HCT116 (cell line): ENCODE measurements at regions not wholly inside any gene's neighbourhood (a gene's known extent, or its start where the extent isn't known, plus 50 kb on each side); places are given as distances from the start of the nearest gene placed in this dataset.

Experiments
- ATAC-seq: fragments of 200-7000 bp; cut with Tn5 transposase; 2 replicates; pipeline ENCODE4 v1.9.1; 2020; ENCODE audit warnings: mild to moderate bottlenecking, moderate library complexity
- BruUV-seq: library from RNA; stranded (reverse); fragments of 400-500 nt; replicated peaks from 2 replicates; lab custom pipeline; 2021; lab: Mats Ljungman, UMichigan
- CTCF ChIA-PET: fragments of 300-600 bp; sonication (Branson Sonifier 250); formaldehyde crosslinking; loops from one replicate; lab custom pipeline; 2021; ENCODE audit warnings: antibody characterized with exemption; lab: Charles Lee
- POLR2A ChIA-PET: fragments of 300-600, 350-600 bp; sonication (Branson Sonifier 250); formaldehyde crosslinking; loops from one replicate; lab custom pipeline; 2021; ENCODE audit warnings: antibody characterized with exemption; lab: Charles Lee
- RAD21 ChIA-PET, 2 experiments: fragments of 300-600 bp; sonication (Branson Sonifier 250); formaldehyde crosslinking; loops; one replicate each; lab custom pipeline; 2023; ENCODE audit warnings: low total read pairs in 2 of 2; ENCODE audit not compliant: uncharacterized antibody in 2 of 2, unreplicated experiment in 2 of 2, low non-redundant PET in 1 of 2; lab: Charles Lee
- DNase-seq: peaks from one replicate; pipeline ENCODE4 v3.0.0-alpha.2; 2010; ENCODE audit warnings: low read depth, low spot score
- H2AFZ ChIP-seq: fragments of 200-600 bp; shearing (Covaris generic), sonication (generic); 2 replicates; pipeline ENCODE4 v1.6.1; 2017; ENCODE audit warnings: low read depth, mixed run types, mixed read lengths, antibody characterized with exemption, low read length; ENCODE audit not compliant: poor library complexity, severe bottlenecking
- H3K27ac ChIP-seq: 2 replicates; pipeline ENCODE4 v1.5.1; 2012; ENCODE audit warnings: low read depth, low read length
- H3K27me3 ChIP-seq: fragments of 200-600 bp; sonication (generic); 2 replicates; pipeline ENCODE4 v1.6.1; 2016; ENCODE audit warnings: mixed run types, low read length, mixed read lengths; ENCODE audit not compliant: insufficient read depth
- H3K36me3 ChIP-seq, 2 experiments: fragments of 200-500 bp in 1 of 2; fragments of 200-600 bp in 1 of 2; sonication (Bioruptor generic) in 1 of 2; sonication (generic) in 1 of 2; 2 replicates each; pipeline versions ENCODE4 v1.5.1 to v1.6.1; 2014 to 2016; ENCODE audit warnings: low read length in 2 of 2, inconsistent platforms in 1 of 2, mixed read lengths in 1 of 2, mixed run types in 1 of 2; ENCODE audit not compliant: insufficient read depth in 2 of 2, control insufficient read depth in 1 of 2
- H3K4me1 ChIP-seq, 2 experiments: fragments of 200-600 bp in 1 of 2; sonication (generic) in 1 of 2; 2 replicates each; pipeline versions ENCODE4 v1.5.1 to v1.6.1; 2012 to 2017; ENCODE audit warnings: low read length in 2 of 2, inconsistent platforms in 1 of 2, mild to moderate bottlenecking in 1 of 2, mixed read lengths in 1 of 2, mixed run types in 1 of 2, moderate library complexity in 1 of 2; ENCODE audit not compliant: insufficient read depth in 2 of 2, control insufficient read depth in 1 of 2
- H3K4me2 ChIP-seq: fragments of 200-600 bp; sonication (generic); 2 replicates; pipeline ENCODE4 v1.6.1; 2017; ENCODE audit warnings: mixed run types, low read length, mixed read lengths
- H3K4me3 ChIP-seq, 2 experiments: fragments of 200-600 bp in 1 of 2; sonication (generic) in 1 of 2; replicated peaks in 1 of 2; 2 replicates each; pipeline ENCODE4 v1.5.1; 2011 to 2016; ENCODE audit warnings: low read length in 2 of 2, control low read depth in 1 of 2, low read depth in 1 of 2, mild to moderate bottlenecking in 1 of 2, mixed read lengths in 1 of 2, mixed run types in 1 of 2
- H3K79me2 ChIP-seq: fragments of 200-600 bp; sonication (generic); 2 replicates; pipeline ENCODE4 v1.6.1; 2017; ENCODE audit warnings: mild to moderate bottlenecking, mixed run types, low read length, moderate library complexity, mixed read lengths; ENCODE audit not compliant: insufficient read depth
- H3K9ac ChIP-seq: fragments of 200-600 bp; sonication (generic); 2 replicates; pipeline ENCODE4 v1.6.1; 2016; ENCODE audit warnings: low read length, mixed read lengths
- H3K9me2 ChIP-seq: fragments of 200-600 bp; sonication (generic), shearing (Covaris generic); 2 replicates; pipeline ENCODE4 v1.6.1; 2017; ENCODE audit warnings: mixed run types, mild to moderate bottlenecking, moderate library complexity; ENCODE audit not compliant: insufficient read depth
- H3K9me3 ChIP-seq, 2 experiments: fragments of 200-500 bp in 1 of 2; fragments of 200-600 bp in 1 of 2; sonication (Bioruptor generic) in 1 of 2; sonication (generic) in 1 of 2; 2 replicates each; pipeline ENCODE4 v1.6.1; 2014 to 2017; ENCODE audit warnings: low read length in 2 of 2, mixed read lengths in 2 of 2, inconsistent platforms in 1 of 2, low read depth in 1 of 2, mild to moderate bottlenecking in 1 of 2, mixed run types in 1 of 2, moderate library complexity in 1 of 2; ENCODE audit not compliant: control insufficient read depth in 1 of 2, insufficient read depth in 1 of 2
- H4K20me1 ChIP-seq: fragments of 200-600 bp; sonication (generic), shearing (Covaris generic); 2 replicates; pipeline ENCODE4 v1.6.1; 2017; ENCODE audit warnings: mixed run types, mild to moderate bottlenecking, moderate library complexity; ENCODE audit not compliant: insufficient read depth
- CBX3 ChIP-seq: IDR thresholded peaks from 2 replicates; pipeline ENCODE4 v1.6.1; 2012; ENCODE audit warnings: low read depth
- CEBPB ChIP-seq: IDR thresholded peaks from 2 replicates; pipeline ENCODE4 v1.6.1; 2012; ENCODE audit warnings: low read depth
- EZH2 ChIP-seq: fragments of 200-600 bp; sonication (generic); IDR thresholded peaks from 2 replicates; pipeline ENCODE4 v1.6.1; 2017; ENCODE audit warnings: antibody characterized with exemption, mixed run types
- EZH2phosphoT487 ChIP-seq: fragments of 200-600 bp; IDR thresholded peaks from 2 replicates; pipeline ENCODE4 v1.6.1; 2018; ENCODE audit warnings: antibody characterized with exemption, borderline replicate concordance
- FOSL1 ChIP-seq: IDR thresholded peaks from 2 replicates; pipeline ENCODE4 v1.6.1; 2012; ENCODE audit warnings: low read depth
- POLR2AphosphoS5 ChIP-seq: IDR thresholded peaks from 2 replicates; pipeline ENCODE4 v1.6.1; 2011; ENCODE audit warnings: mild to moderate bottlenecking, low read depth, low read length, moderate library complexity
- SIN3A ChIP-seq: IDR thresholded peaks from 2 replicates; pipeline ENCODE4 v1.6.1; 2012; ENCODE audit warnings: low read depth
- YY1 ChIP-seq: IDR thresholded peaks from 2 replicates; pipeline ENCODE4 v1.6.1; 2011; ENCODE audit warnings: low read length, low read depth, moderate library complexity, mild to moderate bottlenecking; ENCODE audit not compliant: insufficient replicate concordance; ENCODE audit errors: extremely low read depth
- ZNF274 ChIP-seq: fragments of 200-500 bp; sonication (Bioruptor generic); IDR thresholded peaks from 2 replicates; pipeline ENCODE4 v1.6.1; 2014; ENCODE audit warnings: mild to moderate bottlenecking, low read depth, low read length, inconsistent platforms
- intact Hi-C: fragments of 100-400 bp; cut with micrococcal nuclease; formaldehyde crosslinking; loops from 2 replicates; pipeline ENCODE4 v1.10.0; 2022
- TF ChIP-seq, protein P1 (sequence below), 3 experiments: fragments of 200-600 bp in 1 of 3; sonication (generic) in 1 of 3; IDR thresholded peaks in 2 of 3; conservative IDR thresholded peaks in 1 of 3; 2 replicates each; pipeline ENCODE4 v1.5.1; 2012 to 2017; ENCODE audit warnings: low read depth in 2 of 3, low read length in 2 of 3, antibody characterized with exemption in 1 of 3, borderline replicate concordance in 1 of 3, control low read depth in 1 of 3, mild to moderate bottlenecking in 1 of 3, mixed read lengths in 1 of 3, mixed run types in 1 of 3, moderate library complexity in 1 of 3; ENCODE audit not compliant: insufficient read depth in 1 of 3
- TF ChIP-seq, protein P2 (sequence below): IDR thresholded peaks from 2 replicates; pipeline ENCODE4 v1.6.1; 2012
- TF ChIP-seq, protein P3 (sequence below): IDR thresholded peaks from 2 replicates; pipeline ENCODE4 v1.6.1; 2012; ENCODE audit warnings: low read depth

DNA sequence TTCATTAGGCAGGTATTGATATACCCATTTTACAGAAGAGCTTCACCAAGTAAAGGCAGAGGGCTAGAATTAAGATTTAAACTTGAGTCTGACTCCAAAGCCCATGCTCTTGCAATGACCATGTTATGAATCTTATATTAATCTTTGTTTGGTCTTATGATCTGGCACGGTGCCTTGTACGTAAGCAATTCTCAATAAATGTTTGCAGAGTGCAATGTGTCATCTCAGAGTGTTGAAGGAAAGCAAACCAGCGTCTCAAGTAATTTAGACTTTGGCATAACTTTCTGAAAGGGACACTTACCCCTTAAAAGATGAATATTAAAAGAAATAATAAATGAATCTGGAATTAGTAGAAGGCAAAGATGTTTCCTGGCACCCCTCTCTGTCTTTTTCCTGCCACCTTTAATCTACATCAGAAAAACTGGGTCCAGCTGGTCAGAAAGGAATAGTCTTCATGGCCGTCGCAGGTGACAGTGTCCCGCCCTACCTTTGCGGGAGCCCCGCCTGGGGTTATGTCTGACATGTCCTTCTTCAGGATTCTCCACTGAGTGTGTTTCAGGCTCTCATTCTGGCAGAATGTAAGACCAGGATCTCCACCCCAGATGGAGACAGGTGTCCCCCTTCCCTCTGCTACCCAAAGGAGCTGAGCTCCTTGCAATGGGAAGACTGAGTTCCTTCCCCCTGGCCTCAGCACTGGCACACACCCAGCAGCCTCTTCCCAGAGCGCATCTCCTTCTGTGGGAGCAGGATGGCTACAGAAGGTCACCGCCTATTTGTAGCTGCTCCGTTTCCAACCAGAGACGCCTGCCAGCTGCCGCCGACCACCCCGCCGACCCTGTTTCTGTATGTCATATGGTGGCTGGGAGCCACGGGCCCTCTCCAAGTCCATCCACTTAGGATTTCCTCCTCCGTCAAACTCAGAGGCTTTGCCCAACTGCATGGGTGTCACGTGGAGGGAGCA lies 266.3 kb upstream of the ECI2 start (continued):
- no peak for TF ChIP-seq SIN3A
- no peak for TF ChIP-seq EZH2phosphoT487
- TF ChIP-seq CEBPB: no peak
- TF ChIP-seq YY1: no peak
- TF ChIP-seq EZH2: no peak
- TF ChIP-seq, protein P1, sequence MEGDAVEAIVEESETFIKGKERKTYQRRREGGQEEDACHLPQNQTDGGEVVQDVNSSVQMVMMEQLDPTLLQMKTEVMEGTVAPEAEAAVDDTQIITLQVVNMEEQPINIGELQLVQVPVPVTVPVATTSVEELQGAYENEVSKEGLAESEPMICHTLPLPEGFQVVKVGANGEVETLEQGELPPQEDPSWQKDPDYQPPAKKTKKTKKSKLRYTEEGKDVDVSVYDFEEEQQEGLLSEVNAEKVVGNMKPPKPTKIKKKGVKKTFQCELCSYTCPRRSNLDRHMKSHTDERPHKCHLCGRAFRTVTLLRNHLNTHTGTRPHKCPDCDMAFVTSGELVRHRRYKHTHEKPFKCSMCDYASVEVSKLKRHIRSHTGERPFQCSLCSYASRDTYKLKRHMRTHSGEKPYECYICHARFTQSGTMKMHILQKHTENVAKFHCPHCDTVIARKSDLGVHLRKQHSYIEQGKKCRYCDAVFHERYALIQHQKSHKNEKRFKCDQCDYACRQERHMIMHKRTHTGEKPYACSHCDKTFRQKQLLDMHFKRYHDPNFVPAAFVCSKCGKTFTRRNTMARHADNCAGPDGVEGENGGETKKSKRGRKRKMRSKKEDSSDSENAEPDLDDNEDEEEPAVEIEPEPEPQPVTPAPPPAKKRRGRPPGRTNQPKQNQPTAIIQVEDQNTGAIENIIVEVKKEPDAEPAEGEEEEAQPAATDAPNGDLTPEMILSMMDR (IDR thresholded peaks at IDR 0.05 in 2 of 3, conservative IDR thresholded peaks at IDR 0.05 in 1 of 3; ENCODE audit: borderline replicate concordance in 1 of 3, insufficient read depth in 1 of 3, low read depth in 2 of 3, low read length in 2 of 3): no peak
- TF ChIP-seq, protein P2, sequence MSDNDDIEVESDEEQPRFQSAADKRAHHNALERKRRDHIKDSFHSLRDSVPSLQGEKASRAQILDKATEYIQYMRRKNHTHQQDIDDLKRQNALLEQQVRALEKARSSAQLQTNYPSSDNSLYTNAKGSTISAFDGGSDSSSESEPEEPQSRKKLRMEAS: no peak

DNA sequence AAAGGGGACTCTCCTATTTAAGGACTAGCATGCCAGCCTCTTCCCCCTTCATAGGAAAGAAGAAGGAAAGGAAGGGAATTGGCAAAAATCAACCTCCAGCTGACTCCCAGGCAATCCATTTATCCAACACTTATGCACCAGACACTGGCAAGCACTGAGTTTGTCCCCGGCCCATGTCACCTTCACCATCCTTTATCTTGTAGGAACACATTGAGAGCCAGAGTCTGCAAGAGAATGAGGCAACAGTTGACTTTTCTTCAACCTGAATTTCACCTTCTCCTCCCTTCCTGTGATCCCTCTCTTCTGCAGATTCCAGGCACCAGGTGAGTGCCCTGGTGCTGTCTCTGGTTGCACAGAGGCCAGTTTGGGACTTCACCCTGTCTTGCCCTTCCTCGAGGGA lies 264.3 kb upstream of the ECI2 start:
- no peaks in the 10 kb centered on the region for H3K9me3 ChIP-seq
- ChIA-PET CTCF (no interaction called here), POLR2A (no interaction called here), RAD21 (no interaction called here)
- H3K27me3 ChIP-seq: no peaks in the 10 kb centered on the region
- no peak overlapping the region for H3K27ac ChIP-seq
- H3K4me2 ChIP-seq: no peak overlapping the region
- H4K20me1 ChIP-seq: no peaks in the 10 kb centered on the region
- H2AFZ ChIP-seq: no peak overlapping the region
- no peak overlapping the region for H3K4me3 ChIP-seq
- BruUV-seq: no TSS peak
- H3K9ac ChIP-seq: no peak overlapping the region
- DNase-seq (no peak), ATAC-seq (no peak)
- peaks cover 0 to 18% of the 10 kb centered on the region in 2 experiments; a peak in 3 of 4 replicates for H3K4me1 ChIP-seq
- H3K9me2 ChIP-seq: no peaks in the 10 kb centered on the region
- H3K79me2 ChIP-seq: no peaks in the 10 kb centered on the region
- intact Hi-C loops: no loop called here
- no peaks in the 10 kb centered on the region for H3K36me3 ChIP-seq
- TF ChIP-seq FOSL1: no peak
- TF ChIP-seq, protein P3, sequence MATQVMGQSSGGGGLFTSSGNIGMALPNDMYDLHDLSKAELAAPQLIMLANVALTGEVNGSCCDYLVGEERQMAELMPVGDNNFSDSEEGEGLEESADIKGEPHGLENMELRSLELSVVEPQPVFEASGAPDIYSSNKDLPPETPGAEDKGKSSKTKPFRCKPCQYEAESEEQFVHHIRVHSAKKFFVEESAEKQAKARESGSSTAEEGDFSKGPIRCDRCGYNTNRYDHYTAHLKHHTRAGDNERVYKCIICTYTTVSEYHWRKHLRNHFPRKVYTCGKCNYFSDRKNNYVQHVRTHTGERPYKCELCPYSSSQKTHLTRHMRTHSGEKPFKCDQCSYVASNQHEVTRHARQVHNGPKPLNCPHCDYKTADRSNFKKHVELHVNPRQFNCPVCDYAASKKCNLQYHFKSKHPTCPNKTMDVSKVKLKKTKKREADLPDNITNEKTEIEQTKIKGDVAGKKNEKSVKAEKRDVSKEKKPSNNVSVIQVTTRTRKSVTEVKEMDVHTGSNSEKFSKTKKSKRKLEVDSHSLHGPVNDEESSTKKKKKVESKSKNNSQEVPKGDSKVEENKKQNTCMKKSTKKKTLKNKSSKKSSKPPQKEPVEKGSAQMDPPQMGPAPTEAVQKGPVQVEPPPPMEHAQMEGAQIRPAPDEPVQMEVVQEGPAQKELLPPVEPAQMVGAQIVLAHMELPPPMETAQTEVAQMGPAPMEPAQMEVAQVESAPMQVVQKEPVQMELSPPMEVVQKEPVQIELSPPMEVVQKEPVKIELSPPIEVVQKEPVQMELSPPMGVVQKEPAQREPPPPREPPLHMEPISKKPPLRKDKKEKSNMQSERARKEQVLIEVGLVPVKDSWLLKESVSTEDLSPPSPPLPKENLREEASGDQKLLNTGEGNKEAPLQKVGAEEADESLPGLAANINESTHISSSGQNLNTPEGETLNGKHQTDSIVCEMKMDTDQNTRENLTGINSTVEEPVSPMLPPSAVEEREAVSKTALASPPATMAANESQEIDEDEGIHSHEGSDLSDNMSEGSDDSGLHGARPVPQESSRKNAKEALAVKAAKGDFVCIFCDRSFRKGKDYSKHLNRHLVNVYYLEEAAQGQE: no peak
- no peak for TF ChIP-seq ZNF274
- TF ChIP-seq POLR2AphosphoS5: no peak
- TF ChIP-seq CBX3: no peak
- TF ChIP-seq, protein P2: no peak
